HG03066 (cell line): ENCODE measurements at regions not wholly inside any gene's neighbourhood (a gene's known extent, or its start where the extent isn't known, plus 50 kb on each side); places are given as distances from the start of the nearest gene placed in this dataset.

Source experiments
- ATAC-seq: cut with Tn5 transposase; IDR thresholded peaks from one replicate; pipeline ENCODE4 v1.9.1; 2021; ENCODE audit warnings: low read depth; ENCODE audit not compliant: unreplicated experiment

DNA sequence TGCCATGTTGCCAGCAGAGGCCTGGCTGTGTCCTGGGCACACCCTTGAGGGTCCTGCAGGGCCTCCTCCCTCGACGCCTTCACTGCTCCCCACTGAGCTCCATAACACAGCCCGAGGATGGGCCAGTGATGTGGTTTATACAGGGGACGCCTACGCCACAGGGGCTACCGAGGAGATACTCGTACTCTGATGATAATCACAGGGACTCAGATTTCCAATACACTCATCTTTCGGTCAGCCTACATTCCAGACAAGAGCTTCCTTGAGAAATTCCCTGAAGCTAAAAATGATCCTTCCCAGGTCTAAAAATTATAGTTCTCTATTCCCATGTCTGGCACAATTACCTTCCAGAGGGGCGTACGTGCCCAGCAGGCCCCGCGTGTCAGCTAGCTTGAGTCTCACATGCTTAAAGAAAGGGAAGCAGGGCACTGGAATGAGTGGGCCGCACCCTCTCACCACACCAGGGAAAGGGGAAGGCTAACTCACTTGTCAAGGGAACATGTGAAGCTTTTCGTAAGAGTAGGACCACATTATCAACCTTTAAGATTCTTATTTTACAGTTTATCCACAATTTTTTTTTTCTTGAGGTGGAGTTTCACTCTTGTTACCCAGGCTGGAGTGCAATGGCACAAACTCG is 159.5 kb upstream of the NDUFV2 start:
- ATAC-seq = no peak

DNA sequence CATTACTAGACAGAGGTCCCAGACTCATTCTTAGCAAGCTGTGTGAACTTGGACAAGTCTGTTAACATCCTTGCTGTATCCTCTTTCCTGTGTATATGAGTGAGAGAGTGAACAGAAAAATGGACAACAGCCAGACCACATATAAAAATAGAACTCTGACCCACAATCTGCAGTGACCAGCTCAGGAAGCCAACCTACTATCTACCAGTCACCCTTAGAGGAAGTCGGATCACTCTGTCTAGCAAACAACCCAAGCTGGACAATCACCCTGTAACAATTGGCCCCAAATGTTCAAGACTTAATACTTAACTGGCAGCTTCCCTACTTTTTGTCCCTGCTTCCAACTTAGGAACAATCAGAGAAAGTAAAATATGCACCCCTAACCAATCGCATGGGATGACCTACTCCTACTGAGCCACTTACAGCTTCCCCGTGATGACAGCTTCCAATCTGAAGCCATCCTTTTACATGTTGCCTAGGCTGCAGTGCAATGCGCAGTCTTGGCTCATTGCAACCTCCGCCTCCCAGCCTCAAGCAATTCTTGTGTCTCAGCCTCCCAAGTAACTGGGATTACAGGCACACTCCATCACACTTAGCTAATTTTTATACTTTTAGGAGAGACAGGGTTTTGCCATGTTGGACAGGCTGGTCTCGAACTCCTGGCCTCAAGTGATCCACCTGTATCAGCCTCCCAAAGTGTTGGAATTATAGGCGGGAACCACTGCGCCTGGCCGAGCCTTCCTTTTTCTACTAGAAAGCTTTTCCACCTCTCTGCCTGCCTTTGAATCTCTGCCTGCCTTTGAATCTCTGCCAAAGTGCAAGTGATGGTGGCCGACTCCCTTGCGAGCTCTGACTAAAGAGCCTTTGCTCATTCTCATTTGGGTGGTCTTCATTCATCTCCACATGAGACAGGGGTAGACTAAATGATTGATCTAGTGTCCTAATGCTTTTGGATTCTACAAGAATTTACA is 158.3 kb upstream of the NDUFV2 start:
- no peak for ATAC-seq

DNA sequence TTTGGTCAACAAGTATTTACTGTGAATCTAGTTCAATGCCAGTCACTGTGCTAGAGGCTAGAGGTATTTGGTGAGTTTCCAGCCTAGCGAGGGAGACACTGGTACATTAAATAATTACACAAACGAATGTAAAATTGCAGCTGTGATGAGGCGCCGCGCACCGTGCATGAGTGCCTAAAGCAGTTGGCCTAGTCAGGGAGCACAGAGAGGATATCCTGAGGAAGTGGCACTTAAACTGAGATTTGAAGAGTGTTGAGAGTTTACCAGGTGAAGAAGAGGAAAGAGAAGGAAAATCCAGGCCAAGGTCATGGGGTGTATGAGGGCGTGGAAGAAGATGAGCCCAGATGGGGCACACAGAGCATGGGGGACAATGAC is 157.6 kb upstream of the NDUFV2 start:
- ATAC-seq = no peak

DNA sequence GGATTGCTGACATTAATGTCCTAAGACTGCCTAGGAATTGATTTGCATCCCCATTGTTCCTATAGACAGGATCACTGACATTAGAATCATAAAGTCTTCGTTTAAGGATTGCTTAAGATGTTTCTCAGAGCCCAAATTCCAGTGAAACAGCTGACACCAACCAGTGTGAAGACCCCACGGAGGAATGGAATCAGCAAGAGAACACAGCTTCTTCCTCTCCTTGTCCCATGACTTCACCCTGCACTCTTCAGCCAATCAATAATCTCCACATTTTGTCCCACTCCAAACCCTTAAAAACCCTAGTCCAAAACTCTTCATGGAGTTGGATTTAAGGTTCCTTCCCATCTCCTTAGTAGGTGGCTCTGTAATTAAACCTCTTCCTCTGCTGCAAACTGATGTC is 157.0 kb upstream of the NDUFV2 start:
- ATAC-seq = no peak

- ATAC-seq = no peak
These were observed 156.2 kb upstream of the NDUFV2 start for GRCh38 chr18:8946066-8946838.

DNA sequence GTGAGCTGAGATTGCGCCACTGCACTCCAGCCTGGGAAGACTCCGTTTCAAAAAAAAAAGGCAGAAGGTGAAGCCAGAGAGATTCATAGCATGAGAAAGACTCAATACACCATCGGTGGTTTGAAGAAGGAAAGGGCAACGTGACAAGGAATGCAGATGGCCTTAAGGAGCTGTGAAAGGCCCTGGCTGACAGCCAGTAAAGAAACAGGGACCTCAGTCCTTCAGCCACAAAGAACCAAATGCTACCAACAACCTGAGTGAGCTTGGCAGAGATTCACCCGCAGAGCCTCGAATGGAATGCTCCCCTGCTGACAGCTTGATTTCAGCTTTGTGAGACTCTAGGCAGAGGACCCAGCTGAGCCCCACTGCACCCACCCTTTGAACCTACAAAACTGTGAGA is 154.9 kb upstream of the NDUFV2 start:
- no peak for ATAC-seq

- no peak for ATAC-seq
These were observed 154.5 kb upstream of the NDUFV2 start for GRCh38 chr18:8948011-8948410.

- no peak for ATAC-seq
These were observed 153.9 kb upstream of the NDUFV2 start for GRCh38 chr18:8948471-8949149.

DNA sequence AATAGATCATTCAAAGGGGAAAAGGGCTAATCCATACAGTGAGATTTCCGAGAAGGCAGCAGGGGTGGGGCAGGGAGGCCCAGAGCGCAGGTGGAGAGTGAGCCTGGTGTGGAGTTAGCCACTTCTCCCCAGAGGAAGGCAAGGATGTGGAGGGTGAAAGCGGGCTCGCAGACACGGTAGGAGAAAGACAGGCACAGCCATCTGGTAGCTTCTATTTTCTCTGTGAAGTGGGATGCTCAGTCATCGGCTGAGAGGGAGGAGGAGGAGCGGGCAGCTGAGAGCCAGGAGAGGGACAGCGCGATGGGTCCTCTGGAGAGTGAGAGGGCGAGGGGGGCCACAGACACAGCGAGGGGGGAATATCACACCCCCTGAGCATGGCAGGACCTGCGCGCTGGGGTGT is 153.3 kb upstream of the NDUFV2 start:
- ATAC-seq = no peak

DNA sequence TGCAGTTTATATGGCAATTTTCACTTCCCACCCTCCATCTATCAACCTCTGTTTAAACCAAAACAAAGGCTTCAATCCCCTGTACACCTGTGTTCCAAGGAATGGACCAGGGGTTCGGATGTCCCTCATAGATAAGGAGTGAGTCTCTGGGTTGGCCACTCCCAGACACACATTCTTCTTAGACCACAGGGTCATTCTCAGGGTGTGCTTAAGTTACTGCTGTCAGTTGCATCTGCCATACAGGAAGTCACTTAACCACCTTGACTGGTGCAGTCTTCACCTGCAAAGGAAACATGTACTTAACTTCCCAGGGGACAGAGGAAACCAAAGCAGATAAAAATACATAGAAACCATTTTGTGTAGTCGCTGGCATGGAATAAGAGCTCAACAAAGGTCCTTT is 151.0 kb upstream of the NDUFV2 start:
- no peak for ATAC-seq

DNA sequence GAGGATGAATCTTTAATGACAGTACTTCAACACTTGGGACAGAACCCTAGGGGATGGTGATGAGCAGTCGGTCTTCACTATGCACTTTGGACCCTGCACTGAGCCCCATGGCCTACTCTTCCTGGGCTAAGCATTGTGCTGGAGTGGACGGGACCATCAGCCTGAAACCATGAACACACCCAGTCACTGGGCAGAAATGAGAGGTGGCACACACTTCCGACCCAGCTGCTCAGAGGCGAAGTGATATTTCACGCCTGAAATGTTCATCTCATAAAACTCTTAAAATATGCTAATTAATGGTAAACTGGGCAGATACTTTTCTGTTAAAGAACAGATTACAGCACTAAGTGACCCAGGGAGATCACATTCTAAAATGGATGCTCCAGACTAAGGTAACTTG is 150.3 kb upstream of the NDUFV2 start:
- no peak for ATAC-seq

- no peak for ATAC-seq
These were observed 149.4 kb upstream of the NDUFV2 start for GRCh38 chr18:8952769-8953760.

GRCh38 chr18:8957731-8958130 is 144.8 kb upstream of the NDUFV2 start:
- ATAC-seq = no peak

- ATAC-seq = no peak
These were observed 143.8 kb upstream of the NDUFV2 start for GRCh38 chr18:8958660-8959059.

DNA sequence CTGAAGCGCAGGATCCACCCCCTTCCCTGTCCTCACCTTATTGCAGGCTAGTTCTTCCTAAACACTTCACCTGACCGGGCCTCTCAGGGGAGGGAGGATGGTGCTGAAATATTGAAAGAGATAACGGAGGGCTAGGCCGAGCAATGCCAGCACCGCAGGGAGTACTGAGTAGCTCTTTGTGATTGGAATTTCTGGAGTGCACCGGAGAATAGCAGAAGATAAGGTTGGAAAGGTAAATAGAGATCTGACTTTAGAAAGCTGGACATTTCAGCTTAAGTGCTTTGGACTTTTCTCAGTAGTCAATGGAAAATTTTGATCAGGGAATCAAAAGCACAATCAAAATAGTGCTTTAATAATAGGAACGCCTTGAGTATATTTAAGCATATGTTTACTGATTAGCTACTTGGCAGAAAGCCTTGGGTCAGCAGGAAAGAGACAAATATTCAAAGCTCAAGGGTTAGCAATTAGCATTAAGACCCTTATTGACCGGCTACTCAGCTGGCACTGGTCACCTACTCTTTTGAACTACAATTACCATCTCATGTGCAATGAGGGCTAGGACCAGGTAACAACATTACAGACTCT is 142.9 kb upstream of the NDUFV2 start:
- no peak for ATAC-seq

DNA sequence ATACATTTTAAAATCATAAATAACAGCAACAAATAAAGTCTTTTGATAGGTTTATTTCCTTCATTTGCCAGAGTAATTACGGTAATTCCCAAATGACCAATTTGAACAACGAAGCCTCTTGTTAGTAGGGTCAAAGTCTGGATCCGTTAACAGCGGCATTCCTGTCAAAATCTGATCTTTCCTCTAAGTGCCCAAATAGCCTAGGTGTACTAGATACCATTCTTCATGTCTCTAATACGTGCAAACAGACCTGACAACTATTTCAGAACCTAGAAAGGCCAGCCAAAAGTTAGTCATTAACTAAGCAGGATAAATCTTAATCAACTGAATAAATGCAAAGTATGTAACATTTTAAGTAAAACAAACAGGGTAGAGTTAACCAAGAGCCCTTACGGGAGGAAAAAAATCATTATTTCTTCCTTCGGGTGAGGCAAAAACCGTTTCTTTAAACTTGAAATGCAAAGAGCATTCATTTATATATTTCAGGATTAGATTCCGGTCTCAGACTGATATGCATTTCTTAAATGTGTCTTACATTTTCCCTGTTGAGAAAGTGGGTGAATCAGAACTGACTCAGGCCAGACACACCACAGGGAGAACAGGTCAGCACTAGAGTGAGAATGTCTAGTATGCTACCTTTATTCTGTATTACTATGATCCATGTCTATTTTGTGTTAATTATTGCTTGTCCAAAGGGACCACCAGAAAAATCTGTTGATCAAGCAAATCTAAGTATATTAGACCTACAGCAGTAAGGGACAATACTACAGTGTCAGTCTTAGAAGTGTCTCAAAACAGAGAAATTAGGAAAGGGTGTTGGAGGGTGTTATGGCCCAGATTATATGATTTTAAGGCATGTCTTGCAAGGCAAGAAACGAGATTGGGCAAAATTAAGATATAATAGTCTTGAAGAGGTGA is 141.5 kb upstream of the NDUFV2 start:
- ATAC-seq = no peak

GRCh38 chr18:8962192-8962779 is 140.2 kb upstream of the NDUFV2 start:
- no peak for ATAC-seq
